Ishikawa (cell line): ENCODE measurements at regions not wholly inside any gene's neighbourhood (a gene's known extent, or its start where the extent isn't known, plus 50 kb on each side); places are given as distances from the start of the nearest gene placed in this dataset.
A peak's percentile ranks its signal among the peaks of the same experiment; 100 is the strongest.

ENCODE experiments used
- CEBPB ChIP-seq: IDR thresholded peaks from 2 replicates; pipeline ENCODE4 v1.6.1; 2012
- CREB1 ChIP-seq: IDR thresholded peaks from 2 replicates; pipeline ENCODE4 v1.6.1; 2012; ENCODE audit warnings: low read depth
- EGR1 ChIP-seq: IDR thresholded peaks from 2 replicates; pipeline ENCODE4 v1.6.1; 2012
- EP300 ChIP-seq: IDR thresholded peaks from 2 replicates; pipeline ENCODE4 v1.6.1; 2012; ENCODE audit warnings: borderline replicate concordance
- FOXM1 ChIP-seq: IDR thresholded peaks from 2 replicates; pipeline ENCODE4 v1.6.1; 2012; ENCODE audit warnings: low read depth, borderline replicate concordance
- MAX ChIP-seq: IDR thresholded peaks from 2 replicates; pipeline ENCODE4 v1.6.1; 2012
- NFIC ChIP-seq: IDR thresholded peaks from 2 replicates; pipeline ENCODE4 v1.6.1; 2012
- RAD21 ChIP-seq: IDR thresholded peaks from 2 replicates; pipeline ENCODE4 v1.6.1; 2012; ENCODE audit warnings: low read depth
- TAF1 ChIP-seq: IDR thresholded peaks from 2 replicates; pipeline ENCODE4 v1.6.1; 2012; ENCODE audit warnings: low read depth, mild to moderate bottlenecking
- TCF12 ChIP-seq: IDR thresholded peaks from 2 replicates; pipeline ENCODE4 v1.6.1; 2012; ENCODE audit warnings: low read depth
- TEAD4 ChIP-seq: IDR thresholded peaks from 2 replicates; pipeline ENCODE4 v1.6.1; 2012
- USF1 ChIP-seq: IDR thresholded peaks from 2 replicates; pipeline ENCODE4 v1.6.1; 2012
- YY1 ChIP-seq: IDR thresholded peaks from 2 replicates; pipeline ENCODE4 v1.6.1; 2012; ENCODE audit warnings: low read depth
- ZBTB7A ChIP-seq: IDR thresholded peaks from 2 replicates; pipeline ENCODE4 v1.6.1; 2012; ENCODE audit warnings: low read depth
- TF ChIP-seq, protein P1 (sequence below): IDR thresholded peaks from 2 replicates; pipeline ENCODE4 v1.6.1; 2012; ENCODE audit warnings: low read depth, mild to moderate bottlenecking

DNA sequence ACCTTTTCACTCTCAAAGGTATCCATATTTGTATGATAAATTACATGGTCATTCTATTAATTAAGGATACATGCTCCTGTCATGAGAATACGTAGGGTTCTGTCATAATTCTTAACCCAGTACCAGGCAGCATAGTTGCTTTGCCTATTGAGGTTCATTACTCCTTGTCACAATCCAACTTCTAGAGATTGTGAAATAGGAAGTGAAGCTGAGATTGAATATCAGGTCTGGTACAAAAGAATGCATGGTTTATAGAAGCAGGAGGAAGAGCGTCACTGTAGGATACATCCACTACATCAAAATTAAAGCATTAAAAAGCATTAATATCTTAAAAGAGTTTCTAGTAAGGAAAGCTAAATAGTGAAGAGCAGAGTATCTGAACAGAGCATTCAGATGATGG lies 647.0 kb downstream of the IQCM start:
- no peak for TF ChIP-seq CEBPB
- TF ChIP-seq CREB1: no peak
- TF ChIP-seq NFIC: no peak
- TF ChIP-seq EGR1: no peak
- TF ChIP-seq TCF12: no peak
- no peak for TF ChIP-seq RAD21
- no peak for TF ChIP-seq FOXM1
- no peak for TF ChIP-seq TEAD4
- TF ChIP-seq EP300: no peak
- TF ChIP-seq TAF1: no peak
- TF ChIP-seq, protein P1, sequence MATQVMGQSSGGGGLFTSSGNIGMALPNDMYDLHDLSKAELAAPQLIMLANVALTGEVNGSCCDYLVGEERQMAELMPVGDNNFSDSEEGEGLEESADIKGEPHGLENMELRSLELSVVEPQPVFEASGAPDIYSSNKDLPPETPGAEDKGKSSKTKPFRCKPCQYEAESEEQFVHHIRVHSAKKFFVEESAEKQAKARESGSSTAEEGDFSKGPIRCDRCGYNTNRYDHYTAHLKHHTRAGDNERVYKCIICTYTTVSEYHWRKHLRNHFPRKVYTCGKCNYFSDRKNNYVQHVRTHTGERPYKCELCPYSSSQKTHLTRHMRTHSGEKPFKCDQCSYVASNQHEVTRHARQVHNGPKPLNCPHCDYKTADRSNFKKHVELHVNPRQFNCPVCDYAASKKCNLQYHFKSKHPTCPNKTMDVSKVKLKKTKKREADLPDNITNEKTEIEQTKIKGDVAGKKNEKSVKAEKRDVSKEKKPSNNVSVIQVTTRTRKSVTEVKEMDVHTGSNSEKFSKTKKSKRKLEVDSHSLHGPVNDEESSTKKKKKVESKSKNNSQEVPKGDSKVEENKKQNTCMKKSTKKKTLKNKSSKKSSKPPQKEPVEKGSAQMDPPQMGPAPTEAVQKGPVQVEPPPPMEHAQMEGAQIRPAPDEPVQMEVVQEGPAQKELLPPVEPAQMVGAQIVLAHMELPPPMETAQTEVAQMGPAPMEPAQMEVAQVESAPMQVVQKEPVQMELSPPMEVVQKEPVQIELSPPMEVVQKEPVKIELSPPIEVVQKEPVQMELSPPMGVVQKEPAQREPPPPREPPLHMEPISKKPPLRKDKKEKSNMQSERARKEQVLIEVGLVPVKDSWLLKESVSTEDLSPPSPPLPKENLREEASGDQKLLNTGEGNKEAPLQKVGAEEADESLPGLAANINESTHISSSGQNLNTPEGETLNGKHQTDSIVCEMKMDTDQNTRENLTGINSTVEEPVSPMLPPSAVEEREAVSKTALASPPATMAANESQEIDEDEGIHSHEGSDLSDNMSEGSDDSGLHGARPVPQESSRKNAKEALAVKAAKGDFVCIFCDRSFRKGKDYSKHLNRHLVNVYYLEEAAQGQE: no peak
- no peak for TF ChIP-seq YY1
- no peak for TF ChIP-seq ZBTB7A
- no peak for TF ChIP-seq MAX
- no peak for TF ChIP-seq USF1

DNA sequence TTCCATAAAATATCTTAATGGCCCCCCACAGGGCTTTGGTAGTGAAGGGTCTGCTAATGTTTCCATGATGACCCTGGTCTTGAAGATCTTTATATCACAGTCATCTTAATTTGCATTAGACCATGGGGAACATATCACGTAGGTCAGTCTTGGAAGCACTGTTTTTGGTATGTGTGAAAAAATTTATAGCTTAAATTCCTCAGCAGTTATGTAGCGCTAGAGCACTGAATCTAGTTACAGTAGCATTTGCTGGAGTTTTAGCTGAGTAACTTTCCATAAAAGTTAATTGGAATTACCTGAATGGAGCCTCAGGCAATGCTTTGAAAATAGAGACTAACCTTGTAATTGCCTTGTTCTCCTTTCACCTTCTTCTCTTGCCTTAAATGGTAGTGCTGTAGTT lies 648.8 kb downstream of the IQCM start:
- TF ChIP-seq RAD21 (no peak), TEAD4 (peak; percentile 32; the same call in 1 of the 2 replicates), ZBTB7A (no peak)

GRCh38 chr4:149166365-149166764 lies 649.3 kb downstream of the IQCM start:
- TF ChIP-seq USF1 (no peak), RAD21 (no peak), CEBPB (no peak), MAX (no peak), TEAD4 (no peak), TCF12 (no peak)

DNA sequence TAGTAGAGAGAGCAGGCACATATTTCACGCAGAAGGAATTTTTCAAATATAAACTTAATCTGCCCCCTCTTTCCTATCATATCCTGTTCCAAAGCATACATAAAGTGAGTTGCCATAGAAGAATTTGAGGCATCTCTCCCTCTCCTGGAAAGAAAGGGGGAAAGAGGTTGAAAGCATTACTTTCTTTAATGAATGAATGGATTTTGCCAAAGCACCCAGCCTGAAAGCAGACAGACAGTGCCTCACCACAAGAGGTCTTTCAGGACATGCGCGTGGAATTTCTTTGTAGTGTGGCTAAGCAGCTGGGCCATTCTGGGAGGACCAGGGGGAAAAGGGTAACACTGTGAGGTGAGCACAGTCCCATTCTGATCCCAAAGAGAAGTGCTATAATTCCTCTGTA lies 651.4 kb downstream of the IQCM start:
- TF ChIP-seq TEAD4: 0 out of 2 replicates have a peak, but pooled peaks have one; percentile 46
- no peak for TF ChIP-seq YY1

- peak; percentile 65 for TF ChIP-seq TEAD4
- peak; percentile 75 for TF ChIP-seq NFIC
- no peak for TF ChIP-seq MAX
- no peak for TF ChIP-seq USF1
Measured at GRCh38 chr4:149161247-149161646, 654.4 kb downstream of the IQCM start.

GRCh38 chr4:149160370-149160769 lies 655.3 kb downstream of the IQCM start:
- TF ChIP-seq TEAD4 (peak; percentile 63), YY1 (no peak), TCF12 (peak; percentile 48; the same call in 1 of the 2 replicates), MAX (peak; percentile 23; the same call in 1 of the 2 replicates), CEBPB (peak; percentile 58; the same call in 1 of the 2 replicates), EP300 (peak; percentile 69; the same call in 1 of the 2 replicates), FOXM1 (no peak)

DNA sequence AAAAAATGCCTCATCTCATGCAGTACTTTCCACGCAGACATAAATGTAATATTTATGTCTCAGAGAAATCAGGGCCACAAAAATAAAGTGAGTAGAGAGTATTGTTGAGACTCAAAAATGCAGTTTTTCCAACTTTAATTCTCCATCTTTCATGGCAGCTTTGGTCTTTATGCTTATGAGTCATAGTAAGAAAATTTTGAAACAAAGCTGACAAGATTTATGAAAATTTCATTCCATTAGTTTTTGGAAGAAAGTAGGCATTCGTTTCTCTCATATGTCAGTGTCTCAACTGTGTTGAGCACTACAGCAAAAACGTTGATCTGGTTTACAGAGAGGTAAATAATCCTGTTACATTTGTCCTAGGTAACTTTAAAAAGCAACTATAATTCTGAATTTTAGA lies 656.8 kb downstream of the IQCM start:
- TF ChIP-seq NFIC (no peak), YY1 (no peak), EP300 (no peak), FOXM1 (no peak)

GRCh38 chr4:149145803-149146202 lies 669.8 kb downstream of the IQCM start:
- no peak for TF ChIP-seq FOXM1

DNA sequence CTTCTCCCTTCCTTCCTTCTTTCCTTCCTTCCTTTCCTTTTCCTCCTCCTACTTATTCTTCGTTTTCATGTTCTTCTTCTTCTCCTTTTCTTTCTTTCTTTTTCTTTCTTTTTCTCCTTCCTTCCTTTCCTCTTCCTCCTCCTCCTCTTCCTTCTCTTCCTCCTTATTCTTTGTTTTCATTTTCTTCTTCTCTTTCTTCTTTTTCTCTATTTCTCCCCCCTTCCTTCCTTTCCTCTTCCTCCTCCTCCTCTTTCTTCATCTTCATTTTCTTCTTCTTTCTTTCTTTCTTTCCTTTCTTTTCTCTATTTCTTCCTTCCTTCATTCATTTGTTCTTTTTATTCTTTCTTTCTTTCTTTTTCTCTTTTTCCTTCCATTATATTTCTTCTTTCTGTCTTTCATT lies 671.6 kb downstream of the IQCM start:
- TF ChIP-seq TAF1 (no peak), CREB1 (no peak), EP300 (no peak), EGR1 (no peak)
